ENCODE measurements at regions not wholly inside any gene's neighbourhood (a gene's known extent, or its start where the extent isn't known, plus 50 kb on each side); places are given as distances from the start of the nearest gene placed in this dataset.

DNA sequence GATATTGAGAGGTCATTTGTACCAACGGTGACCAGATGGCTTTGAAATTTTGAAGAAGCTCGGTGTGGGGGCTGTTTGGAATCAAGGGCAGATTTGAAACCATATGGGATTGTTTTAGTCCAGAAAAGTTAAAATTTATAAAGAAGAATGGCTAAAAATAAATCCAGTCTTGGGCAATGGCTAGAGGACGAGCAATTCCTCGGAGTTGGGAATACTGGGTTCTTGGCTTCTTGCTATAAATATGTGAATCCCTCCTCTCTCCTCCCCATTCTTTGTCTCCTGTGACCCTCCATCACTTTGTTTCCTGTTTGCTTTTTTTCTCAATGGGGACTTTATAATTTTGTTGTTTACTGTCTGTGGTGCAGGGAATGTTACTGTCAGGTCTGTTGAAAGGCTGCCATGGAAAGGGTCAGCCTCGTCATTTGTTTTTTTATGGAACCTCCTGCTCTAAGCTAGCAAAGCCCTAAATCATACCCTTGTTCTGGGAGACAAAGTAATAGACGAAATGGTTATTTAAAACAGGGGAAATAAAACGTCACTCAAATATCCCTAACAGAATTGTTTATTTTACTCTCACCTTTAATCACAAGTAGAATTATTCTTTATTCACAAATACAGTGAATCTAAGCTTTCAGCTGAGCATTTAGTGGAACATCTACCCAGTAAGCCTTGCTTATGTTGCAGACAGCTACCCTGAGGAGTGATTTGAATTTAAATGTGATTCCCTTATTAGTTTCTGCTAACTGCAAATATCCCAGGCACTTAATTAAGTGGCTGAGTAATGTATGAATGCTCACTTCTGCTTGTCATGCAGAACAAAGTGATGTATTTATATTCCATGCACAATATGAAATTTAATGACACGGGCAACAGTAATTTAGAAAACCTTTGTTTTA lies 273.1 kb upstream of the NOVA1 start:
- Histone ChIP-seq H3K27me3 (no peaks in the 10 kb centered on the region), H3K9me3 (no peaks in the 10 kb centered on the region), H3K36me3 (no peaks in the 10 kb centered on the region), H3K4me1 (peaks cover 0 to 3% (median 0%) of the 10 kb centered on the region in 4 donors), H3K27ac (no peak overlapping the region), H3K4me3 (no peak overlapping the region)
- no peak for DNase-seq
- intact Hi-C loops (cut with DNase I; ENCODE audit: low total_unique reads) (no loop called here), in situ Hi-C loops (cut with MboI; ENCODE audit: low pct_ligation_motif_present in 1 of 4, low pct_unique_long_range_greater_than_20kb in 1 of 4, low sequenced_read_pairs in 3 of 4) (no loop called here)
- 44 to 47% methylated on average over 8 of the region's 8 CpGs for WGBS, 2 donors (ENCODE audit: low coverage in 1 of 2)
- TF ChIP-seq CTCF (IDR thresholded peaks at IDR 0.05) = no peak
- TF ChIP-seq POLR2AphosphoS5 (IDR thresholded peaks at IDR 0.05) = no peak
- TF ChIP-seq EP300 (IDR thresholded peaks at IDR 0.05; ENCODE audit: low read depth) = no peak
- no peak for TF ChIP-seq POLR2A (IDR thresholded peaks at IDR 0.05)

DNA sequence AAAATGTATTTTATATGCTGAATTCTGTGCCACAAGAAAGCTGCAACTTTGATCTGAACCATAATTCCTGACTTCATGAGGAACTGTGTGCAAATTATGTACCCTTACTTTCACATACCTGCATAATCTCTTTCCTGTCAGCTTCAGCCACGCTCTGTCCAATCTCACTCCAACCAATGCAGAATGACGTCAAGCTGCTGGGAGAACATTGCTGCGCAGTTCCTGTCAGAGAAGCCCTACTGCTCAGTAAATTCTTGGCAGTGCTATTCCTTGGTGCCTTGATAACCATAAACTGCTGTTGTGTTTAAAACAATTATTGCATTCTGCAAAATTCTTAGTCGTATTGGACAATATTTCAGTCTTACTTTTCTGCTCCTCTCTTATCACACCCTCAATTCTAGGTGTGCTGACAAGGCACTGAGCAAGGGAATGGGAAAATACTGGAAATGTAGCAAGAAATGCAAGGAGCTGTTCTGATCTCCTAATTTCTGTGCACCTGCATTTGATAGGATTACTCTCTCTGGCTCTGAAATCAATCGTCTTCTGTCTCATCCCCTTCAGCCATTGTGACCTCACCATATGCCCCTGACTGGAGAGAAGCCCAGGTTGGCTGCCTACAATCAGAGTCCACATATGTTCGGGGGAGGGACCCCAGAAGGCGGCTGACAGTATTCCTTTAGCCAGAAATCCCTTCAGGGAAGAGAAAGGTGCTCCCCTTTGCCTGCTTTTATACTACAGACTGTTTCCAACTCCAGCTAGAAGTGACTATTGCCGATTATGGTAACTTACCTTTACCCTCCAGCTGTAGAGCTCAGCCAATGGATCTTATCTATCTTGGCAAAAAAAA lies 274.9 kb upstream of the NOVA1 start:
- Histone ChIP-seq H3K4me1 (peaks cover 0 to 3% (median 0%) of the 10 kb centered on the region in 4 donors), H3K4me3 (no peak overlapping the region), H3K27me3 (no peaks in the 10 kb centered on the region), H3K9me3 (no peaks in the 10 kb centered on the region), H3K27ac (no peak overlapping the region), H3K36me3 (no peaks in the 10 kb centered on the region)
- in situ Hi-C loops (cut with MboI; ENCODE audit: low pct_ligation_motif_present in 1 of 4, low pct_unique_long_range_greater_than_20kb in 1 of 4, low sequenced_read_pairs in 3 of 4) = no loop called here
- peak; percentile 23 for DNase-seq
- TF ChIP-seq POLR2A (IDR thresholded peaks at IDR 0.05) (no peak), EP300 (IDR thresholded peaks at IDR 0.05; ENCODE audit: low read depth) (peak; percentile 88), POLR2AphosphoS5 (IDR thresholded peaks at IDR 0.05) (peak; percentile 27 to 85 (median 64))
- 33 to 51% methylated on average over 7 to 8 of the region's 8 CpGs for WGBS, 2 donors (ENCODE audit: low coverage in 1 of 2)
- intact Hi-C loops (cut with DNase I; ENCODE audit: low total_unique reads) = no loop called here

GRCh38 chr14:26873362-26873960 lies 275.6 kb upstream of the NOVA1 start:
- Histone ChIP-seq H3K4me3 (no peak overlapping the region), H3K27me3 (no peaks in the 10 kb centered on the region), H3K9me3 (no peaks in the 10 kb centered on the region), H3K4me1 (peaks cover 0 to 3% (median 0%) of the 10 kb centered on the region in 4 donors), H3K27ac (no peak overlapping the region), H3K36me3 (no peaks in the 10 kb centered on the region)
- TF ChIP-seq POLR2AphosphoS5 (IDR thresholded peaks at IDR 0.05) = no peak
- no peak for TF ChIP-seq POLR2A (IDR thresholded peaks at IDR 0.05)
- TF ChIP-seq CTCF (IDR thresholded peaks at IDR 0.05) = no peak
- TF ChIP-seq EP300 (IDR thresholded peaks at IDR 0.05; ENCODE audit: low read depth) = no peak
- no peak for DNase-seq
- in situ Hi-C loops (cut with MboI; ENCODE audit: low pct_ligation_motif_present in 1 of 4, low pct_unique_long_range_greater_than_20kb in 1 of 4, low sequenced_read_pairs in 3 of 4) (no loop called here), intact Hi-C loops (cut with DNase I; ENCODE audit: low total_unique reads) (no loop called here)
- 76 to 88% methylated on average over 4 of the region's 4 CpGs for WGBS, 2 donors (ENCODE audit: low coverage in 1 of 2)

GRCh38 chr14:26887847-26888246 lies 290.0 kb upstream of the NOVA1 start:
- Histone ChIP-seq H3K4me3 (no peak overlapping the region), H3K27ac (no peak overlapping the region), H3K36me3 (no peaks in the 10 kb centered on the region), H3K27me3 (no peaks in the 10 kb centered on the region), H3K4me1 (no peaks in the 10 kb centered on the region), H3K9me3 (no peaks in the 10 kb centered on the region)
- WGBS, 2 donors (ENCODE audit: low coverage in 1 of 2) = 91% methylated on average over 1 of the region's 1 CpG; no CpG with 5 or more reads in 1 of the 2 donors
- in situ Hi-C loops (cut with MboI; ENCODE audit: low pct_ligation_motif_present in 1 of 4, low pct_unique_long_range_greater_than_20kb in 1 of 4, low sequenced_read_pairs in 3 of 4) (no loop called here), intact Hi-C loops (cut with DNase I; ENCODE audit: low total_unique reads) (no loop called here)
- no peak for DNase-seq
- TF ChIP-seq EP300 (IDR thresholded peaks at IDR 0.05; ENCODE audit: low read depth) = no peak
- no peak for TF ChIP-seq POLR2A (IDR thresholded peaks at IDR 0.05)
- TF ChIP-seq POLR2AphosphoS5 (IDR thresholded peaks at IDR 0.05) = no peak
- TF ChIP-seq CTCF (IDR thresholded peaks at IDR 0.05) = no peak
